PC-3 (cell line): ENCODE measurements at regions not wholly inside any gene's neighbourhood (a gene's known extent, or its start where the extent isn't known, plus 50 kb on each side); places are given as distances from the start of the nearest gene placed in this dataset.

Experiments used
- ATAC-seq: fragments of 200-7000 bp; cut with Tn5 transposase; 2 replicates; pipeline ENCODE4 v1.9.1; 2020; ENCODE audit warnings: mild to moderate bottlenecking, moderate library complexity
- BruUV-seq: library from RNA; stranded (reverse); fragments of 400-500 nt; replicated peaks from 2 replicates; lab custom pipeline; 2021; lab: Mats Ljungman, UMichigan
- CTCF ChIA-PET: fragments of 300-600 bp; sonication (Branson Sonifier 250); formaldehyde crosslinking; loops from one replicate; lab custom pipeline; 2022; ENCODE audit warnings: antibody characterized with exemption; lab: Charles Lee
- POLR2A ChIA-PET: fragments of 300-600 bp; sonication (Branson Sonifier 250); formaldehyde crosslinking; loops from one replicate; lab custom pipeline; 2022; ENCODE audit warnings: antibody characterized with exemption; ENCODE audit not compliant: unreplicated experiment; lab: Charles Lee
- DNase-seq: peaks from one replicate; pipeline ENCODE4 v3.0.0-alpha.2; 2015
- H2AFZ ChIP-seq: fragments of 300-600 bp; sonication (generic); 2 replicates; pipeline ENCODE4 v1.6.0; 2016; ENCODE audit warnings: antibody characterized with exemption, low read length
- H3F3A ChIP-seq: fragments of 300-600 bp; sonication (generic); one replicate; pipeline ENCODE4 v1.6.0; 2017; ENCODE audit warnings: antibody characterized with exemption, low read length, control low read depth, mild to moderate bottlenecking; ENCODE audit not compliant: unreplicated experiment
- H3K27ac ChIP-seq: fragments of 300-600 bp; sonication (generic); 2 replicates; pipeline ENCODE4 v1.5.1; 2016; ENCODE audit warnings: mild to moderate bottlenecking, low read length
- H3K27me3 ChIP-seq: fragments of 300-600 bp; sonication (generic); 2 replicates; pipeline ENCODE4 v1.6.1; 2016; ENCODE audit warnings: low read length, mixed read lengths
- H3K36me3 ChIP-seq: fragments of 300-600 bp; sonication (generic); 2 replicates; pipeline ENCODE4 v1.6.1; 2016; ENCODE audit warnings: low read depth, mixed run types, low read length, mixed read lengths
- H3K4me1 ChIP-seq: fragments of 300-600 bp; sonication (generic); 2 replicates; pipeline ENCODE4 v1.5.1; 2016; ENCODE audit warnings: low read length; ENCODE audit not compliant: insufficient read depth
- H3K4me2 ChIP-seq: fragments of 300-600 bp; sonication (generic); 2 replicates; pipeline ENCODE4 v1.6.0; 2016; ENCODE audit warnings: low read length
- H3K4me3 ChIP-seq: fragments of 300-600 bp; sonication (generic); 2 replicates; pipeline ENCODE4 v1.5.1; 2016; ENCODE audit warnings: mild to moderate bottlenecking, low read length, mixed read lengths
- H3K79me2 ChIP-seq: fragments of 300-600 bp; sonication (generic); 2 replicates; pipeline ENCODE4 v1.6.1; 2017; ENCODE audit warnings: low read length, mixed read lengths
- H3K9ac ChIP-seq: fragments of 300-600 bp; sonication (generic); 2 replicates; pipeline ENCODE4 v1.6.0; 2016; ENCODE audit warnings: mild to moderate bottlenecking, low read length
- H3K9me2 ChIP-seq: fragments of 300-600 bp; sonication (generic); replicated peaks from 2 replicates; pipeline ENCODE4 v1.6.1; 2016; ENCODE audit warnings: mixed run types, low read length, mixed read lengths
- H3K9me3 ChIP-seq: fragments of 300-600 bp; sonication (generic); 2 replicates; pipeline ENCODE4 v1.6.1; 2016; ENCODE audit warnings: low read length, mixed read lengths
- H4K20me1 ChIP-seq: fragments of 300-600 bp; sonication (generic); 2 replicates; pipeline ENCODE4 v1.6.1; 2016; ENCODE audit warnings: low read length, mixed read lengths
- EZH2 ChIP-seq: fragments of 300-600 bp; sonication (generic); IDR thresholded peaks from one replicate; pipeline ENCODE4 v1.6.1; 2017; ENCODE audit warnings: antibody characterized with exemption, mild to moderate bottlenecking, low read length; ENCODE audit not compliant: unreplicated experiment
- EZH2phosphoT487 ChIP-seq: fragments of 300-600 bp; sonication (generic); IDR thresholded peaks from 2 replicates; pipeline ENCODE4 v1.6.1; 2018; ENCODE audit warnings: mild to moderate bottlenecking, antibody characterized with exemption, low read length, borderline replicate concordance
- intact Hi-C: fragments of 100-400 bp; cut with micrococcal nuclease; formaldehyde crosslinking; loops from 2 replicates; pipeline ENCODE4 v1.9.0; 2023
- TF ChIP-seq, protein P1 (sequence below): fragments of 300-600 bp; sonication (generic); conservative IDR thresholded peaks from 2 replicates; pipeline ENCODE4 v1.5.1; 2017; ENCODE audit warnings: antibody characterized with exemption, low read depth, mild to moderate bottlenecking, low read length

DNA sequence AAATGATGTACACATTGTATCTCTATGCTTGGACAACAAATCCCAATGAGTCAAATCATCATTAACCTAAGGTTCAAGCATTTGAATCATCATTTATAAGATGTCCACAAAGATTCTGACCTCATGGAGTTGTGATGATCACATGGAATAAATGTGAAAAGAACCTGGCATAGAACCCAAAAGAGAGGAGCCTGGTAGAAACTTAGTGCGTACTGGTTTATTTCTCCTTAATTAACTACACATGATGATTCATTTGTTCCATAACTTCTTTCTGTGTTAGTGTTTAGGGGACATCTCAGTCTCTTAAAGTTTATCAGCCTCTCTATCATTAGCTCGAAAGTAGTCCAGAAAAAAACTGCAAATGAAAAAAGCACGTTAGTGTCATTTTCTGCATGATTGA is 411.6 kb downstream of the BRINP1 start:
- Histone ChIP-seq H4K20me1 (no peaks in the 10 kb centered on the region), H3K4me2 (no peak overlapping the region), H3K9me3 (no peaks in the 10 kb centered on the region; the same call in 1 of the 2 replicates), H3F3A (no peaks in the 10 kb centered on the region), H3K9ac (no peak overlapping the region), H3K4me3 (no peak overlapping the region), H3K36me3 (no peaks in the 10 kb centered on the region), H3K27ac (no peak overlapping the region), H3K9me2 (no peaks in the 10 kb centered on the region), H3K4me1 (no peaks in the 10 kb centered on the region), H3K27me3 (no peaks in the 10 kb centered on the region), H2AFZ (no peak overlapping the region), H3K79me2 (no peaks in the 10 kb centered on the region)
- POLR2A ChIA-PET = no interaction called here
- TF ChIP-seq EZH2 (no peak), EZH2phosphoT487 (no peak)
- TF ChIP-seq, protein P1, sequence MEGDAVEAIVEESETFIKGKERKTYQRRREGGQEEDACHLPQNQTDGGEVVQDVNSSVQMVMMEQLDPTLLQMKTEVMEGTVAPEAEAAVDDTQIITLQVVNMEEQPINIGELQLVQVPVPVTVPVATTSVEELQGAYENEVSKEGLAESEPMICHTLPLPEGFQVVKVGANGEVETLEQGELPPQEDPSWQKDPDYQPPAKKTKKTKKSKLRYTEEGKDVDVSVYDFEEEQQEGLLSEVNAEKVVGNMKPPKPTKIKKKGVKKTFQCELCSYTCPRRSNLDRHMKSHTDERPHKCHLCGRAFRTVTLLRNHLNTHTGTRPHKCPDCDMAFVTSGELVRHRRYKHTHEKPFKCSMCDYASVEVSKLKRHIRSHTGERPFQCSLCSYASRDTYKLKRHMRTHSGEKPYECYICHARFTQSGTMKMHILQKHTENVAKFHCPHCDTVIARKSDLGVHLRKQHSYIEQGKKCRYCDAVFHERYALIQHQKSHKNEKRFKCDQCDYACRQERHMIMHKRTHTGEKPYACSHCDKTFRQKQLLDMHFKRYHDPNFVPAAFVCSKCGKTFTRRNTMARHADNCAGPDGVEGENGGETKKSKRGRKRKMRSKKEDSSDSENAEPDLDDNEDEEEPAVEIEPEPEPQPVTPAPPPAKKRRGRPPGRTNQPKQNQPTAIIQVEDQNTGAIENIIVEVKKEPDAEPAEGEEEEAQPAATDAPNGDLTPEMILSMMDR = no peak
- CTCF ChIA-PET = no interaction called here
- intact Hi-C loops = no loop called here
- DNase-seq (no peak), ATAC-seq (no peak)
- no TSS peak for BruUV-seq

DNA sequence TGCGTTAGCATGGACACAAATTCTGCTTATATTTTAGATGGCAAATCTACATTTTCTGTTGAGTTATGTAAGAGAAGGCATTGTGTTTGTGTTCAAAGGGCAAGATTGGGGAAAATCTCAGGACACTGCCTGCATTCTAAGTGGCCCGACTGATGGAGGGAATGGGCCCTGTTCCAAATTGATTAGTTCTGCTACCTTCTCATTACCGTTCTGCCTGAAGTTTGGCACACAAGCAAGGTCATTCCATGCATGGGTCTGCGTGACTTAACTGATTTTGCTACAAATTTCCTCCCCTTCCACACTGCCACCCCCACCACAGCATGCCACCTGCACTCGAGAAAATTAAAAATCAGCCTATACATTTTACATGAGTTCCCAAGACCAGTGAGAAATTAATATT is 409.9 kb downstream of the BRINP1 start:
- H3K27me3 ChIP-seq = no peaks in the 10 kb centered on the region
- H3K9me2 ChIP-seq = no peaks in the 10 kb centered on the region
- H3K4me1 ChIP-seq = no peaks in the 10 kb centered on the region
- H2AFZ ChIP-seq = no peak overlapping the region
- H3F3A ChIP-seq = no peaks in the 10 kb centered on the region
- TF ChIP-seq, protein P1 = no peak
- TF ChIP-seq EZH2phosphoT487 (no peak), EZH2 (no peak)
- H3K9ac ChIP-seq = no peak overlapping the region
- intact Hi-C loops = no loop called here
- no peak overlapping the region for H3K27ac ChIP-seq
- no TSS peak for BruUV-seq
- no peaks in the 10 kb centered on the region for H4K20me1 ChIP-seq
- no peak overlapping the region for H3K4me2 ChIP-seq
- DNase-seq = no peak
- no peaks in the 10 kb centered on the region for H3K9me3 ChIP-seq
- no peak overlapping the region for H3K4me3 ChIP-seq
- ChIA-PET POLR2A (no interaction called here), CTCF (no interaction called here)
- no peaks in the 10 kb centered on the region for H3K79me2 ChIP-seq
- H3K36me3 ChIP-seq = no peaks in the 10 kb centered on the region
- ATAC-seq = no peak

DNA sequence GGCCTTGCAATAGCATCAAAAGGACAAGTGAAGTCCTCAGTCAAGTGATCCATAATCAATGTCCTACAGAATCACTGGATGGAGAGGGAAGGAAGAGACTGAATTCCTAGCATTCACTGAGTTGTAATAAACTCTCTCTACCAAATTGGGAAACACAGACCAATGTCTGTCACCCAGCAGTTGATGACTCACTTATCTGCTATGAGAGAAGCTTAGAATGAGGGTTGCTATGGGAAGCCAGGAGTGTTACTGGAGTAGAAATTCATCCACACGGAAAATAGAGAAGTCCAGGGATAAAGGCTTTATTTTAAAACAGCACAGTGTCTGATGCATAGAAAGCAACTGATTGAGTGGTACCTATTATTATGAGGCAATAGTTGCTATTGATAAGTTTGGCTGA is 407.4 kb downstream of the BRINP1 start:
- Histone ChIP-seq H3K27ac (no peak overlapping the region), H3K9me2 (no peaks in the 10 kb centered on the region), H3K79me2 (no peaks in the 10 kb centered on the region), H3K9ac (no peak overlapping the region), H3K4me3 (no peak overlapping the region), H3F3A (no peaks in the 10 kb centered on the region), H3K9me3 (no peaks in the 10 kb centered on the region), H3K36me3 (no peaks in the 10 kb centered on the region), H3K4me1 (no peaks in the 10 kb centered on the region), H3K4me2 (no peak overlapping the region), H3K27me3 (no peaks in the 10 kb centered on the region), H4K20me1 (no peaks in the 10 kb centered on the region), H2AFZ (no peak overlapping the region)
- ChIA-PET POLR2A (no interaction called here), CTCF (no interaction called here)
- BruUV-seq = no TSS peak
- TF ChIP-seq, protein P1 = no peak
- TF ChIP-seq EZH2 (no peak), EZH2phosphoT487 (no peak)
- intact Hi-C loops = no loop called here
- DNase-seq (no peak), ATAC-seq (no peak)
